Spleen (tissue), 7 donors: ENCODE measurements at regions not wholly inside any gene's neighbourhood (a gene's known extent, or its start where the extent isn't known, plus 50 kb on each side); places are given as distances from the start of the nearest gene placed in this dataset.

Source experiments
- CTCF ChIP-seq, 11 experiments: fragments of 200-600 bp in 7 of 11; fragments of 450-650 bp in 4 of 11; sonication (generic) in 4 of 11; IDR thresholded peaks in 8 of 11; conservative IDR thresholded peaks in 3 of 11; 1 replicate in 7 of 11; 2 replicates in 4 of 11; pipeline versions ENCODE4 v1.4.0 to v1.8.0; 2016 to 2021; ENCODE audit warnings: antibody characterized with exemption in 11 of 11, inconsistent platforms in 4 of 11, mild to moderate bottlenecking in 1 of 11
- POLR2A ChIP-seq, 3 donors: fragments of 450-650 bp; IDR thresholded peaks; one replicate each; pipeline ENCODE4 v1.5.1; 2017; ENCODE audit warnings: antibody characterized with exemption in 3 of 3, mild to moderate bottlenecking in 1 of 3
- POLR2AphosphoS5 ChIP-seq, 3 donors: sonication (generic); formaldehyde crosslinking; IDR thresholded peaks; one replicate each; pipeline ENCODE4 v1.5.1; 2017; ENCODE audit warnings: antibody characterized with exemption in 3 of 3
- donor health status: DM: no; HTN: no; CAD: no; lungs with moderate emphysema.
- donor health status: DM: no; HTN: no; CAD: no.
- donor health status: DM: no; HTN: no; CAD: no.

DNA sequence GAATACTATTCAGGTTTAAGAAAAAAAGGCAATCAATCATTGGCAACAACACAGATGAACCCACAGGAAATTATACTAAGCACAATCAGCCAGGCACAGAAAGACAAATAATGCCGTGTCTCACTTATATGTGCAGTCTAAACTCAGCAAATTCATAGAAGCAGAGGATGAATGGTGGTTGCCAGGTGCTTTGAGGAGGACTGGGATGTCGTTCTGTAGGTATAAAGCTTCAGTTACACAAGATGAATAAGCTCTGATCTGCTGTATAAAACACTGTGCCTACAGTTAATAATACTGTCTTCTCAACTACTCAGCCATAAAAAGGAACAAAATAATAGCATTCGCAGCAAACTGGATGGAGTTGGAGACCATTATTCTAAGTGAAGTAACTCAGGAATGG, 324.8 kb upstream of the HSFY2 start:
- TF ChIP-seq CTCF (IDR thresholded peaks at IDR 0.05 in 8 of 11, conservative IDR thresholded peaks at IDR 0.05 in 3 of 11), result no peak
- TF ChIP-seq POLR2AphosphoS5 (IDR thresholded peaks at IDR 0.05), result no peak
- no peak for TF ChIP-seq POLR2A (IDR thresholded peaks at IDR 0.05)
